HepG2 (cell line): ENCODE measurements at regions not wholly inside any gene's neighbourhood (a gene's known extent, or its start where the extent isn't known, plus 50 kb on each side); places are given as distances from the start of the nearest gene placed in this dataset.

Experiments used
- ERF ChIP-seq: IDR thresholded peaks from 2 replicates; pipeline ENCODE4 v1.6.1; 2018; ENCODE audit warnings: missing biosample characterization, missing genetic modification reagents
- EZH2 ChIP-seq: conservative IDR thresholded peaks from 2 replicates; pipeline ENCODE4 v1.6.1; 2012; ENCODE audit warnings: mild to moderate bottlenecking, low read depth, low read length, moderate library complexity
- MBNL3 ChIP-seq: fragments of 250-450 bp; sonication (Bioruptor Pico); conservative IDR thresholded peaks from 2 replicates; pipeline ENCODE4 v1.8.0; 2022; ENCODE audit warnings: mild to moderate bottlenecking, inconsistent platforms
- NKX3-1 ChIP-seq: sonication (generic); formaldehyde crosslinking; IDR thresholded peaks from 2 replicates; pipeline ENCODE4 v1.5.0; 2020; ENCODE audit warnings: missing genetic modification reagents
- POLR2A ChIP-seq, 2 experiments: IDR thresholded peaks; 2 replicates each; pipeline ENCODE4 v1.6.1; 2011; ENCODE audit warnings: low read depth in 2 of 2, low read length in 2 of 2, mild to moderate bottlenecking in 1 of 2, moderate library complexity in 1 of 2; ENCODE audit not compliant: insufficient read depth in 1 of 2
- SIN3A ChIP-seq: IDR thresholded peaks from 2 replicates; pipeline ENCODE4 v1.6.1; 2011; ENCODE audit warnings: low read depth, mild to moderate bottlenecking, control low read depth, low read length, borderline replicate concordance
- TF ChIP-seq, protein P1 (sequence below): sonication (generic); formaldehyde crosslinking; IDR thresholded peaks from 2 replicates; pipeline ENCODE4 v1.5.0; 2020; ENCODE audit warnings: mild to moderate bottlenecking, missing genetic modification reagents, moderate library complexity

DNA sequence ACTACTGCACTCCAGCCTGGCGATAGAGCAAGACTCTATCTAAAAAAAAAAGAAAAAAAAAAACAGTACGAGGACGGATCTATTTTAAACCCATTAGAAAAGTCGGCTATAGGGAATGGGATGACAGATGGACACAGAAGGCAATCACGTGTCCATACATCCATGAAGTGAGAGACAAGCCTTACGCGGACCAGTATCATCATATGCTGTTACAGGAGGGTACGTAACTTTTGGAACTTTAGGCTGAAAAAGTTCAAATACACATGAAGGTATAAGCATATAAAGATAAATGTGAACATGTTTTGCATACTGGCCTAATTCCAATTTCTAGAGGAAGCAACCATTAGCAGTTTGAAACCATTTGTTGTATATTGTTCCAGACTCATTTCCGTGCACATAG is 109.8 kb upstream of the EXOC2 start:
- TF ChIP-seq SIN3A: no peak
- TF ChIP-seq NKX3-1 (CRISPR knock-in tag): no peak
- TF ChIP-seq MBNL3: no peak
- TF ChIP-seq, protein P1, sequence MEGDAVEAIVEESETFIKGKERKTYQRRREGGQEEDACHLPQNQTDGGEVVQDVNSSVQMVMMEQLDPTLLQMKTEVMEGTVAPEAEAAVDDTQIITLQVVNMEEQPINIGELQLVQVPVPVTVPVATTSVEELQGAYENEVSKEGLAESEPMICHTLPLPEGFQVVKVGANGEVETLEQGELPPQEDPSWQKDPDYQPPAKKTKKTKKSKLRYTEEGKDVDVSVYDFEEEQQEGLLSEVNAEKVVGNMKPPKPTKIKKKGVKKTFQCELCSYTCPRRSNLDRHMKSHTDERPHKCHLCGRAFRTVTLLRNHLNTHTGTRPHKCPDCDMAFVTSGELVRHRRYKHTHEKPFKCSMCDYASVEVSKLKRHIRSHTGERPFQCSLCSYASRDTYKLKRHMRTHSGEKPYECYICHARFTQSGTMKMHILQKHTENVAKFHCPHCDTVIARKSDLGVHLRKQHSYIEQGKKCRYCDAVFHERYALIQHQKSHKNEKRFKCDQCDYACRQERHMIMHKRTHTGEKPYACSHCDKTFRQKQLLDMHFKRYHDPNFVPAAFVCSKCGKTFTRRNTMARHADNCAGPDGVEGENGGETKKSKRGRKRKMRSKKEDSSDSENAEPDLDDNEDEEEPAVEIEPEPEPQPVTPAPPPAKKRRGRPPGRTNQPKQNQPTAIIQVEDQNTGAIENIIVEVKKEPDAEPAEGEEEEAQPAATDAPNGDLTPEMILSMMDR (CRISPR knock-in tag): no peak
- no peak for TF ChIP-seq POLR2A (IDR thresholded peaks at IDR 0.05; ENCODE audit: insufficient read depth in 1 of 2, low read depth in 2 of 2, low read length in 2 of 2)
- no peak for TF ChIP-seq ERF
- TF ChIP-seq EZH2: no peak
